A673 (cell line): ENCODE measurements at regions not wholly inside any gene's neighbourhood (a gene's known extent, or its start where the extent isn't known, plus 50 kb on each side); places are given as distances from the start of the nearest gene placed in this dataset.

ENCODE experiments used
- EZH2 ChIP-seq: fragments of 200-600 bp; sonication (generic); IDR thresholded peaks from 2 replicates; pipeline ENCODE4 v1.6.1; 2017; ENCODE audit warnings: borderline replicate concordance, low read depth, mild to moderate bottlenecking, mixed read lengths, antibody characterized with exemption, low read length; ENCODE audit not compliant: poor library complexity, severe bottlenecking
- TF ChIP-seq, protein P1 (sequence below): fragments of 300-800, 200-600 bp; sonication (generic); conservative IDR thresholded peaks from 2 replicates; pipeline ENCODE4 v1.5.1; 2017; ENCODE audit warnings: low read depth, mild to moderate bottlenecking, antibody characterized with exemption, low read length, moderate library complexity, mixed read lengths

DNA sequence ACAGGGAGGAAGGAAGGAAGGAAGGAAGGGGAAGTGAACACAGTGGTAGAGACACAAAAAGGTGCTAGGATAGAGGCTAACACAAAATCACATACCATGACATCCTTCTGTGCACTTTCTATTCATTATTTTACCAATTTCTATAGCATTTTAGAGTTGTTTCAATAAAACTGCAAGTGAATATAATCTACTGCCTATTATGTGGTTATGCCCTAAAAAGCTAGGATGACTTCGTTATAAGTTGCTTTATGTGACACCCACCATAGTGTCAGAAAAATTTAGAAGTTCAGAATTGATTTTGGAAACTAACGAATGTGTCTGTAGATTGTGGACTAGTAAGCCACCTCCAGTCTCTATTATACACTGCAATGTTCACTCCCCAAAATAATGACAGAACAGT lies 59.4 kb upstream of the EDNRA start:
- TF ChIP-seq, protein P1, sequence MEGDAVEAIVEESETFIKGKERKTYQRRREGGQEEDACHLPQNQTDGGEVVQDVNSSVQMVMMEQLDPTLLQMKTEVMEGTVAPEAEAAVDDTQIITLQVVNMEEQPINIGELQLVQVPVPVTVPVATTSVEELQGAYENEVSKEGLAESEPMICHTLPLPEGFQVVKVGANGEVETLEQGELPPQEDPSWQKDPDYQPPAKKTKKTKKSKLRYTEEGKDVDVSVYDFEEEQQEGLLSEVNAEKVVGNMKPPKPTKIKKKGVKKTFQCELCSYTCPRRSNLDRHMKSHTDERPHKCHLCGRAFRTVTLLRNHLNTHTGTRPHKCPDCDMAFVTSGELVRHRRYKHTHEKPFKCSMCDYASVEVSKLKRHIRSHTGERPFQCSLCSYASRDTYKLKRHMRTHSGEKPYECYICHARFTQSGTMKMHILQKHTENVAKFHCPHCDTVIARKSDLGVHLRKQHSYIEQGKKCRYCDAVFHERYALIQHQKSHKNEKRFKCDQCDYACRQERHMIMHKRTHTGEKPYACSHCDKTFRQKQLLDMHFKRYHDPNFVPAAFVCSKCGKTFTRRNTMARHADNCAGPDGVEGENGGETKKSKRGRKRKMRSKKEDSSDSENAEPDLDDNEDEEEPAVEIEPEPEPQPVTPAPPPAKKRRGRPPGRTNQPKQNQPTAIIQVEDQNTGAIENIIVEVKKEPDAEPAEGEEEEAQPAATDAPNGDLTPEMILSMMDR, result no peak
- no peak for TF ChIP-seq EZH2
